ENCODE measurements at regions not wholly inside any gene's neighbourhood (a gene's known extent, or its start where the extent isn't known, plus 50 kb on each side); places are given as distances from the start of the nearest gene placed in this dataset.

- TF ChIP-seq CTCF (conservative IDR thresholded peaks at IDR 0.05) (no peak), EZH2 (IDR thresholded peaks at IDR 0.05; ENCODE audit: low read depth) (no peak)
Measured at GRCh38 chr13:34066344-34066743, 248.4 kb downstream of the RFC3 start.
